GM23338 (cell line): ENCODE measurements at regions not wholly inside any gene's neighbourhood (a gene's known extent, or its start where the extent isn't known, plus 50 kb on each side); places are given as distances from the start of the nearest gene placed in this dataset.

Experiments used
- ATAC-seq: fragments of 200-7000 bp; cut with Tn5 transposase; 3 replicates; pipeline ENCODE4 v1.9.1; 2020
- DNase-seq: peaks from one replicate; pipeline ENCODE4 v3.0.0-alpha.2; 2015; ENCODE audit warnings: low spot score
- H2AFZ ChIP-seq: fragments of 200-600 bp; sonication (generic); 2 replicates; pipeline ENCODE4 v1.8.0; 2016; ENCODE audit warnings: antibody characterized with exemption, mild to moderate bottlenecking, moderate library complexity
- H3F3A ChIP-seq: fragments of 200-600 bp; sonication (generic); replicated peaks from 2 replicates; pipeline ENCODE4 v1.8.0; 2017; ENCODE audit warnings: antibody characterized with exemption, mixed run types, low read depth
- H3K27ac ChIP-seq: fragments of 200-600 bp; sonication (generic); 2 replicates; pipeline ENCODE4 v1.6.1; 2016; ENCODE audit warnings: low read depth
- H3K27me3 ChIP-seq: fragments of 200-600 bp; sonication (generic); 2 replicates; pipeline ENCODE4 v1.8.0; 2016; ENCODE audit warnings: mild to moderate bottlenecking, mixed run types, moderate library complexity; ENCODE audit not compliant: insufficient read depth
- H3K36me3 ChIP-seq: fragments of 200-600 bp; sonication (generic); 2 replicates; pipeline ENCODE4 v1.8.0; 2016; ENCODE audit warnings: mild to moderate bottlenecking; ENCODE audit not compliant: insufficient read depth
- H3K4me1 ChIP-seq: fragments of 200-600 bp; sonication (generic); 2 replicates; pipeline ENCODE4 v1.8.0; 2016; ENCODE audit warnings: mild to moderate bottlenecking, moderate library complexity; ENCODE audit not compliant: insufficient read depth
- H3K4me2 ChIP-seq: fragments of 200-600 bp; sonication (generic); 2 replicates; pipeline ENCODE4 v1.7.1; 2017; ENCODE audit warnings: mixed run types
- H3K4me3 ChIP-seq: fragments of 200-600 bp; sonication (generic); 2 replicates; pipeline ENCODE4 v1.6.1; 2016; ENCODE audit warnings: mixed run types
- H3K79me2 ChIP-seq: fragments of 200-600 bp; sonication (generic); replicated peaks from 2 replicates; pipeline ENCODE4 v1.8.0; 2017; ENCODE audit warnings: mild to moderate bottlenecking; ENCODE audit not compliant: insufficient read depth
- H3K9me2 ChIP-seq: fragments of 200-600 bp; sonication (generic); 2 replicates; pipeline ENCODE4 v1.8.0; 2017; ENCODE audit not compliant: insufficient read depth
- H4K20me1 ChIP-seq: fragments of 200-600 bp; sonication (generic); replicated peaks from 2 replicates; pipeline ENCODE4 v1.8.0; 2017; ENCODE audit warnings: mild to moderate bottlenecking; ENCODE audit not compliant: insufficient read depth
- H3K27ac Mint-ChIP-seq: 2 replicates; pipeline ENCODE4 v1.8.0; 2020; ENCODE audit warnings: inconsistent platforms, mild to moderate bottlenecking, moderate library complexity, mixed read lengths
- H3K27me3 Mint-ChIP-seq: 3 replicates; pipeline ENCODE4 v1.8.0; 2022; ENCODE audit warnings: low read depth, mild to moderate bottlenecking, moderate library complexity, mixed read lengths, inconsistent platforms; ENCODE audit not compliant: insufficient read depth, poor library complexity
- H3K36me3 Mint-ChIP-seq: 3 replicates; pipeline ENCODE4 v1.8.0; 2021; ENCODE audit warnings: low read depth, mild to moderate bottlenecking, inconsistent platforms, moderate library complexity, mixed read lengths
- H3K4me1 Mint-ChIP-seq: 3 replicates; pipeline ENCODE4 v1.8.0; 2020; ENCODE audit warnings: mild to moderate bottlenecking, inconsistent platforms, mixed read lengths
- H3K4me3 Mint-ChIP-seq: 3 replicates; pipeline ENCODE4 v1.8.0; 2021; ENCODE audit warnings: moderate library complexity, mild to moderate bottlenecking, inconsistent platforms, mixed read lengths
- H3K9me3 Mint-ChIP-seq: 3 replicates; pipeline ENCODE4 v1.8.0; 2020; ENCODE audit warnings: moderate library complexity, mild to moderate bottlenecking, inconsistent platforms, mixed read lengths
- CREB1 ChIP-seq: fragments of 250-450 bp; sonication (Bioruptor Pico); IDR thresholded peaks from 2 replicates; pipeline ENCODE4 v1.5.0; 2020; ENCODE audit warnings: low read depth, mild to moderate bottlenecking, moderate library complexity
- ETS1 ChIP-seq: IDR thresholded peaks from 2 replicates; pipeline ENCODE4 v1.6.1; 2016; ENCODE audit warnings: antibody characterized with exemption
- EZH2 ChIP-seq: fragments of 200-600 bp; sonication (generic); IDR thresholded peaks from one replicate; pipeline ENCODE4 v1.8.0; 2017; ENCODE audit warnings: antibody characterized with exemption, mild to moderate bottlenecking, low read depth; ENCODE audit not compliant: unreplicated experiment
- EZH2phosphoT487 ChIP-seq: fragments of 200-600 bp; sonication (generic); IDR thresholded peaks from one replicate; pipeline ENCODE4 v1.8.1; 2018; ENCODE audit warnings: antibody characterized with exemption; ENCODE audit not compliant: unreplicated experiment
- JUNB ChIP-seq: IDR thresholded peaks from one replicate; pipeline ENCODE4 v1.6.1; 2016; ENCODE audit warnings: antibody characterized with exemption; ENCODE audit not compliant: unreplicated experiment
- NANOG ChIP-seq: IDR thresholded peaks from 2 replicates; pipeline ENCODE4 v1.6.1; 2016; ENCODE audit warnings: antibody characterized with exemption, borderline replicate concordance
- POLR2AphosphoS5 ChIP-seq: IDR thresholded peaks from 2 replicates; pipeline ENCODE4 v1.6.1; 2016; ENCODE audit warnings: antibody characterized with exemption, low read depth
- REST ChIP-seq: IDR thresholded peaks from one replicate; pipeline ENCODE4 v1.6.1; 2018; ENCODE audit warnings: antibody characterized with exemption; ENCODE audit not compliant: unreplicated experiment
- STAT1 ChIP-seq: IDR thresholded peaks from one replicate; pipeline ENCODE4 v1.6.1; 2016; ENCODE audit warnings: antibody characterized with exemption; ENCODE audit not compliant: unreplicated experiment
- ZNF114 ChIP-seq: fragments of 250-450 bp; sonication (Bioruptor Pico); IDR thresholded peaks from 2 replicates; pipeline ENCODE4 v1.5.0; 2020; ENCODE audit warnings: mild to moderate bottlenecking, moderate library complexity
- ZNF462 ChIP-seq: fragments of 250-450 bp; sonication (Bioruptor Pico); IDR thresholded peaks from 2 replicates; pipeline ENCODE4 v1.5.0; 2020; ENCODE audit warnings: mild to moderate bottlenecking, moderate library complexity

GRCh38 chr2:60306267-60306861, 247.1 kb downstream of the BCL11A start:
- H3K4me1 ChIP-seq = 0 out of 2 replicates have a peak, but pooled peaks cover 5% of the 10 kb centered on the region
- peaks cover 12% of the 10 kb centered on the region for H3K4me1 Mint-ChIP-seq
- H2AFZ ChIP-seq = peak overlapping the region; percentile 93
- H3K27me3 ChIP-seq = no peaks in the 10 kb centered on the region
- H3K27ac Mint-ChIP-seq = no peak overlapping the region
- no peak for ATAC-seq
- no peaks in the 10 kb centered on the region for H3K9me2 ChIP-seq
- H3K4me3 Mint-ChIP-seq = no peak overlapping the region
- no peak overlapping the region for H3K4me3 ChIP-seq
- no peaks in the 10 kb centered on the region for H3K36me3 Mint-ChIP-seq
- H4K20me1 ChIP-seq = no peaks in the 10 kb centered on the region
- H3K27ac ChIP-seq = no peak overlapping the region
- no peaks in the 10 kb centered on the region for H3K36me3 ChIP-seq
- H3K4me2 ChIP-seq = 0 out of 2 replicates have a peak overlapping the region, but pooled peaks have one; percentile 38
- H3K79me2 ChIP-seq = no peaks in the 10 kb centered on the region
- DNase-seq = no peak
- peaks cover 7% of the 10 kb centered on the region for H3K27me3 Mint-ChIP-seq
- TF ChIP-seq JUNB (no peak), EZH2phosphoT487 (no peak), NANOG (no peak), EZH2 (no peak), CREB1 (CRISPR knock-in tag) (no peak), POLR2AphosphoS5 (no peak), ZNF114 (CRISPR knock-in tag) (no peak), REST (no peak), ZNF462 (CRISPR knock-in tag) (no peak), STAT1 (no peak), ETS1 (no peak)
- H3F3A ChIP-seq = no peaks in the 10 kb centered on the region
- no peaks in the 10 kb centered on the region for H3K9me3 Mint-ChIP-seq
